Stimulated activated effector memory CD8-positive, alpha-beta T cell treated with anti-CD3 and anti-CD28 coated beads, Interleukin-12 subunit alpha, Interleukin-12 subunit beta, amount 100 ng/mL, for 72 hours (primary cell): ENCODE measurements at regions not wholly inside any gene's neighbourhood (a gene's known extent, or its start where the extent isn't known, plus 50 kb on each side); places are given as distances from the start of the nearest gene placed in this dataset.
A peak's percentile ranks its signal among the peaks of the same experiment; 100 is the strongest.
"Not testable (repeated sequence)": the region's sequence is repeated elsewhere in the genome, so short reads cannot be mapped to it uniquely, and the experiment has no call there.

Experiments used
- ATAC-seq: fragments of 150-1000 bp; cut with Tn5 transposase; 2 replicates; pipeline ENCODE4 v1.10.0; 2021
- DNase-seq, 2 donors: peaks; one replicate each; pipeline ENCODE4 v3.0.0; 2021 to 2022; ENCODE audit warnings: low spot score in 2 of 2
- H3K27ac Mint-ChIP-seq: one replicate; pipeline ENCODE4 v1.8.0; 2022; ENCODE audit warnings: mild to moderate bottlenecking, mixed read lengths
- H3K36me3 Mint-ChIP-seq: one replicate; pipeline ENCODE4 v1.8.0; 2022; ENCODE audit warnings: mild to moderate bottlenecking, mixed read lengths
- H3K4me1 Mint-ChIP-seq: one replicate; pipeline ENCODE4 v1.8.0; 2022; ENCODE audit warnings: mixed read lengths
- H3K4me3 Mint-ChIP-seq: one replicate; pipeline ENCODE4 v1.8.0; 2022; ENCODE audit warnings: mild to moderate bottlenecking, mixed read lengths
- H3K9me3 Mint-ChIP-seq: one replicate; pipeline ENCODE4 v1.8.0; 2022; ENCODE audit warnings: mixed read lengths

GRCh38 chr16:47816511-47816910, 339.3 kb downstream of the ABCC12 start:
- Mint-ChIP-seq H3K27ac (no peak overlapping the region), H3K36me3 (no peaks in the 10 kb centered on the region), H3K4me1 (no peaks in the 10 kb centered on the region), H3K9me3 (peaks cover 6% of the 10 kb centered on the region), H3K4me3 (no peak overlapping the region)
- DNase-seq, result no peak
- ATAC-seq, result no peak

- H3K4me1 Mint-ChIP-seq, result no peaks in the 10 kb centered on the region
- H3K36me3 Mint-ChIP-seq, result no peaks in the 10 kb centered on the region
- no peak overlapping the region for H3K4me3 Mint-ChIP-seq
- no peak overlapping the region for H3K27ac Mint-ChIP-seq
- ATAC-seq (no peak), DNase-seq (no peak)
- H3K9me3 Mint-ChIP-seq, result peaks cover 6% of the 10 kb centered on the region
Observed at GRCh38 chr16:47815655-47816054, 340.1 kb downstream of the ABCC12 start.

GRCh38 chr16:47811758-47812157, 344.0 kb downstream of the ABCC12 start:
- H3K36me3 Mint-ChIP-seq, H3K27ac Mint-ChIP-seq, H3K9me3 Mint-ChIP-seq, DNase-seq, ATAC-seq, H3K4me3 Mint-ChIP-seq, H3K4me1 Mint-ChIP-seq: not testable (repeated sequence)

GRCh38 chr16:47806309-47806847, 345.2 kb downstream of the PHKB start:
- no peak for ATAC-seq
- no peaks in the 10 kb centered on the region for H3K9me3 Mint-ChIP-seq
- DNase-seq, result no peak
- H3K27ac Mint-ChIP-seq, result no peak overlapping the region
- no peaks in the 10 kb centered on the region for H3K4me1 Mint-ChIP-seq
- H3K4me3 Mint-ChIP-seq, result no peak overlapping the region
- H3K36me3 Mint-ChIP-seq, result no peaks in the 10 kb centered on the region

GRCh38 chr16:47787696-47788095, 326.6 kb downstream of the PHKB start:
- no peak overlapping the region for H3K27ac Mint-ChIP-seq
- no peaks in the 10 kb centered on the region for H3K4me1 Mint-ChIP-seq
- peaks cover 14% of the 10 kb centered on the region for H3K9me3 Mint-ChIP-seq
- ATAC-seq, result no peak
- DNase-seq, result no peak
- no peaks in the 10 kb centered on the region for H3K36me3 Mint-ChIP-seq
- no peak overlapping the region for H3K4me3 Mint-ChIP-seq

- Mint-ChIP-seq H3K4me3 (no peak overlapping the region), H3K36me3 (no peaks in the 10 kb centered on the region), H3K4me1 (peaks cover 16% of the 10 kb centered on the region), H3K9me3 (peaks cover 2% of the 10 kb centered on the region), H3K27ac (no peak overlapping the region)
- DNase-seq (no peak), ATAC-seq (no peak)
Observed at GRCh38 chr16:47781673-47782072, 320.5 kb downstream of the PHKB start.

GRCh38 chr16:47780213-47780875, 319.2 kb downstream of the PHKB start:
- peak overlapping the region; percentile 91 for H3K27ac Mint-ChIP-seq
- H3K9me3 Mint-ChIP-seq, result peaks cover 3% of the 10 kb centered on the region
- peaks cover 16% of the 10 kb centered on the region for H3K4me1 Mint-ChIP-seq
- H3K4me3 Mint-ChIP-seq, result peak overlapping the region; percentile 78
- no peak for ATAC-seq
- H3K36me3 Mint-ChIP-seq, result no peaks in the 10 kb centered on the region
- no peak for DNase-seq

- Mint-ChIP-seq H3K4me1 (peaks cover 16% of the 10 kb centered on the region), H3K9me3 (peaks cover 3% of the 10 kb centered on the region), H3K4me3 (peak overlapping the region; percentile 78), H3K36me3 (no peaks in the 10 kb centered on the region), H3K27ac (peak overlapping the region; percentile 91)
- peak; percentile 21 to 60 for DNase-seq
- peak; percentile 88 for ATAC-seq
Observed at GRCh38 chr16:47779201-47780016, 318.3 kb downstream of the PHKB start.

- peaks cover 16% of the 10 kb centered on the region for H3K4me1 Mint-ChIP-seq
- H3K4me3 Mint-ChIP-seq, result no peak overlapping the region
- ATAC-seq (no peak), DNase-seq (no peak)
- H3K9me3 Mint-ChIP-seq, result peaks cover 3% of the 10 kb centered on the region
- H3K27ac Mint-ChIP-seq, result no peak overlapping the region
- no peaks in the 10 kb centered on the region for H3K36me3 Mint-ChIP-seq
Observed at GRCh38 chr16:47778106-47778801, 317.1 kb downstream of the PHKB start.

- DNase-seq (no peak), ATAC-seq (no peak)
Observed at GRCh38 chr16:47777220-47777619, 316.1 kb downstream of the PHKB start.

GRCh38 chr16:47774661-47775060, 313.5 kb downstream of the PHKB start:
- Mint-ChIP-seq H3K4me3 (no peak overlapping the region), H3K9me3 (peaks cover 3% of the 10 kb centered on the region), H3K4me1 (peaks cover 12% of the 10 kb centered on the region), H3K27ac (no peak overlapping the region), H3K36me3 (no peaks in the 10 kb centered on the region)
- ATAC-seq, result no peak
- DNase-seq, result no peak

More at GRCh38 chr16:47777220-47777619, 316.1 kb downstream of the PHKB start:
- H3K27ac Mint-ChIP-seq, result no peak overlapping the region
- H3K36me3 Mint-ChIP-seq, result no peaks in the 10 kb centered on the region
- H3K4me3 Mint-ChIP-seq, result no peak overlapping the region
- H3K9me3 Mint-ChIP-seq, result peaks cover 3% of the 10 kb centered on the region
- peaks cover 16% of the 10 kb centered on the region for H3K4me1 Mint-ChIP-seq

- Mint-ChIP-seq H3K36me3 (no peaks in the 10 kb centered on the region), H3K4me3 (no peak overlapping the region), H3K9me3 (no peaks in the 10 kb centered on the region), H3K4me1 (no peaks in the 10 kb centered on the region), H3K27ac (no peak overlapping the region)
- DNase-seq, result no peak
- ATAC-seq, result no peak
Observed at GRCh38 chr16:47753659-47754058, 292.5 kb downstream of the PHKB start.
